ENCODE measurements at regions not wholly inside any gene's neighbourhood (a gene's known extent, or its start where the extent isn't known, plus 50 kb on each side); places are given as distances from the start of the nearest gene placed in this dataset.

- TF ChIP-seq POLR2AphosphoS5 (IDR thresholded peaks at IDR 0.05) = no peak
- TF ChIP-seq CTCF (IDR thresholded peaks at IDR 0.05) = no peak
- no peak for TF ChIP-seq POLR2A (IDR thresholded peaks at IDR 0.05; ENCODE audit: low read depth)
- no peak for TF ChIP-seq EP300 (IDR thresholded peaks at IDR 0.05)
These were observed 71.6 kb upstream of the RFX8 start for GRCh38 chr2:101546376-101547058.
